ENCODE measurements at regions not wholly inside any gene's neighbourhood (a gene's known extent, or its start where the extent isn't known, plus 50 kb on each side); places are given as distances from the start of the nearest gene placed in this dataset.

DNA sequence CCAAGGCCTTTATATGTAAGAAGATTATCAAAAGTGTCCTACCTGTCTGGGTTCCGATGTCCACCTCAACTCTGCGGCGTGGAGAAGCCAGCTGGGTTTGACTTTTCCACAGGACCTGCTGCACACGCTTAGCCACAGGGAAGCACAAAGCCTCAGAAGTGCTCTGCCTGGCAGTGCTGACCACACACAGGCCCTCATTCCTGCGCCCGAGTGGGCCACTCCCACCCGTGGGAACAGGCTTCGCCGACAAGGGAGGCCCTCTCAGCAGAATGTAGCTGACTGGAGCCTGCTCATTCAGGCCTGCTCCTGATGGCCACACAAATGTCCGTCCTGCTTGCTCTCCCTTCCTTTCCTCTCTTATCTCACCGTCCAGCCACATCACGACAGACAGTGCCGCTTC is 221.4 kb upstream of the LRRN1 start:
- Mint-ChIP-seq H3K4me1 (peaks cover 0 to 14% (median 0%) of the 10 kb centered on the region in 4 donors), H3K4me3 (no peak overlapping the region)

DNA sequence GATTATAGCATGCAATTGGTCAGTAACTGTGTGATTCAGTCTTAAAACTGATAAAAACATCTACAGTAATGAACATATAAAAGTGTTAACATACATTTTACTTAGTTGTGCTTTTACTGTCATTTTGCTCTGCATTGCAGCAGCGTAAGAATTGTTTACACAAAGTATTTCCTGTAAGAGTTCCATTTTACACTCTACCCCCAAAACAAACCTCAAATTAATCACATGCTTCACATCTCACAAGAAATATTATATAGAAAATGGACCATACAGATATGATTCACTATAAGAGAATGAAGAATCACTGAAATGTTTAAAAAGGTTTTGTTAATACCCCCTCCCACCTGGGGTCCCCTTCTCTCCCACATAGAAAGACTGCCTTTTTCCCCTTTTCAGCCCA is 225.9 kb upstream of the LRRN1 start:
- no peak for DNase-seq
- H3K4me3 Mint-ChIP-seq = no peak overlapping the region
- H3K9me3 Mint-ChIP-seq = peaks cover 0 to 4% (median 0%) of the 10 kb centered on the region in 9 donors
- H3K4me1 Mint-ChIP-seq = peaks cover 0 to 10% (median 0%) of the 10 kb centered on the region in 4 donors
- H3K36me3 Mint-ChIP-seq = peaks cover 0 to 2% (median 0%) of the 10 kb centered on the region in 3 donors
- ATAC-seq = no peak
- peaks cover 0 to 4% (median 2%) of the 10 kb centered on the region in 5 donors for H3K27me3 Mint-ChIP-seq
- POLR2A ChIA-PET = no interaction called here
- no peak overlapping the region for H3K27ac Mint-ChIP-seq

More for the DNA sequence above, 221.4 kb upstream of the LRRN1 start:
- DNase-seq = no peak
- Mint-ChIP-seq H3K9me3 (no peaks in the 10 kb centered on the region), H3K36me3 (no peaks in the 10 kb centered on the region), H3K27ac (no peak overlapping the region), H3K27me3 (peaks cover 0 to 3% (median 0%) of the 10 kb centered on the region in 5 donors)
- POLR2A ChIA-PET = no interaction called here
- ATAC-seq = no peak

DNA sequence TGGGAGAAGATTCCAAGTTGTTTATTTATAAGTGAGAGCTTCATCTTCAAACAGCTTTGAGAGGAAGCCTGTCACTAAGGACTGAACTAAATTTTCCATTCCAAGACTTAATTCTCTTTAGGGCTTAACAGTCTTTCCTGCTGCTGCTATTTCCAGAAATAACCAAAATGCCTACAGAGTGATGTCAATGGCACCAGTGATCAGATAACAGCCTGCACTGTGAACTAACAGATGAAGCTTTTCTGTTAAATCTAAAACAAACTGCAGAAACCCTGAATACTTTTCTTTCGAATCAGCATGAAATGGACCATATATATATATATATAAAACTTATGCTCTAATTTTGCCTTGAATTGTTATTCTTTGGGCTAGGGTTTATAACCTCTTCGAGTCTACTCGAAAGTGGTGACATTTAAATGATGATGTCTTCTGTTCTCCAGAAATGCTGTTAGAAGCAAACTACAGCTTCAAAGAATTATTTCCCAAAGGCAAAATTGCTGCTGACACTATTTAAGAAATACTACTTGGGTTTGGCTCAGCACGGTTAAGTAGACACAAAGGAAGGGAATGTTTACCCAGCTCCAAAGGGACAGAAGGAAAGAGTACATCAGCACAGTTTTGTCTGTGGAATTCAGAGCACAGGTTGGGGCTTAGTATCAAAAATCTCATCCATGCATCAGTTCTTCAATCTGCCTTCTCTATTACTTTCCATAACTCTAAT is 238.5 kb upstream of the LRRN1 start:
- Mint-ChIP-seq H3K36me3 (no peaks in the 10 kb centered on the region), H3K27me3 (peaks cover 2 to 17% (median 7%) of the 10 kb centered on the region in 5 donors), H3K9me3 (peaks cover 0 to 12% (median 0%) of the 10 kb centered on the region in 9 donors), H3K4me1 (no peaks in the 10 kb centered on the region), H3K4me3 (no peak overlapping the region), H3K27ac (no peak overlapping the region)
- POLR2A ChIA-PET = no interaction called here
- no peak for ATAC-seq
- no peak for DNase-seq

DNA sequence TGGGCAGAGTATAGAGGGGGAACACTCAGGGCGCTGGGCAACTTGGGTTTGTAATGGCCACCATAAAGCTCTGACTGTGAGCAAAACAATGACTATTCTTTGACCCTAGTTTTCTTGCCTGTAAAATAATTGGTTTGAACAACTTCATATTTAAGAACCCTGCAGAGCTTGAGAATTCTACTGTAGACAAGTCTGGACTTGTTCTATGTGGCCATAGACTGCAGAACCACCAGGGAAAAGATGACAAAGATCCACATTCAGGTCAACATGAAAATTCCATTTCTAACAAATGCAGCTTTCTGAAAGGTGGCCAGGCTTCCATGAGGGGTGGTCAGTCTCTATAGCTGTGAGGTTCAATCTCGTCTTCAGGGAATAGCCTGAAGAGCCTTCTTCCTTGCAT is 239.4 kb upstream of the LRRN1 start:
- H3K9me3 Mint-ChIP-seq = peaks cover 0 to 12% (median 0%) of the 10 kb centered on the region in 9 donors
- ATAC-seq (no peak), DNase-seq (no peak)
- no peak overlapping the region for H3K27ac Mint-ChIP-seq
- peaks cover 0 to 17% (median 5%) of the 10 kb centered on the region in 5 donors for H3K27me3 Mint-ChIP-seq
- POLR2A ChIA-PET = no interaction called here
- H3K4me3 Mint-ChIP-seq = no peak overlapping the region
- no peaks in the 10 kb centered on the region for H3K36me3 Mint-ChIP-seq
- no peaks in the 10 kb centered on the region for H3K4me1 Mint-ChIP-seq

DNA sequence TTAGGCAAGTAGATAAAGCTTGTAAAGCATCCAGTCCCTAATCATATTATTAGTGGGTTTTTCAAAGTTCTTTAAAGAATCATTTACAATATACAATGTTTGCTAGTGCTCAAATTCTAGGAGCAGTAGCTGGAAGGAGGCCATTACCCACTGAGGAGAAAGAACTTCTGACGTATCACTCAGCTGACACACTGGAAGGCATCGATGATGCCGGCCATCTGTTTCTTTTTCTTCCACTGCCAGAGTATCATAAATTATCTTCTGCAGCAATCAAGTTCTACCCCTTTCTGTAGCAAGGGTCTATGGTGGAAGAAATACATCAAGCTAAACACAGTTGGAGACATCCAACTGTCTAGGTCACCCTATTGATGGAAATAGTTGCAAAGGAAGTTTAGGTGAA is 243.2 kb upstream of the LRRN1 start:
- Mint-ChIP-seq H3K27me3 (peaks cover 0 to 12% (median 5%) of the 10 kb centered on the region in 5 donors), H3K36me3 (peaks cover 0 to 6% (median 0%) of the 10 kb centered on the region in 3 donors), H3K4me1 (no peaks in the 10 kb centered on the region), H3K27ac (no peak overlapping the region), H3K4me3 (no peak overlapping the region), H3K9me3 (peaks cover 0 to 12% (median 2%) of the 10 kb centered on the region in 9 donors)
- DNase-seq (no peak), ATAC-seq (no peak)
- POLR2A ChIA-PET = no interaction called here

DNA sequence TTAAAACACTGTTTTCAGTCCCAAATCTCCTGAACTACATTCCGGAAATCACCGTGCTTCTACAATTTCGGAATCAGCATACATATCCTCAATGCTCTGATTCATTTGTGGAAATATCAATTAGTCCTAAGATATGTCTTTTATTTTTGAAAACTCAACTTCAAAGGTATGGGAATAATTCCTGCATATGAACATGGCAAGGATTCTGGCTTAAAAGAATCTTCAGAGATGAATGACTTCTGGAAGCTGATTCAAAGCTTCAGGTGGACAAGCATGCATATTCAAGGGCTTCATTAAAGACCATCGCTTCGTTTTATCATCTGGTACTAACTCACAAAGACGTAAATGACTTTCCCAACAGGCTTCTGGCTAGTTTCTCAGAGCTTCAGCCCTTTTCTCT is 246.0 kb upstream of the LRRN1 start:
- peaks cover 0 to 6% (median 3%) of the 10 kb centered on the region in 3 donors for H3K36me3 Mint-ChIP-seq
- POLR2A ChIA-PET = no interaction called here
- peaks cover 0 to 23% (median 6%) of the 10 kb centered on the region in 9 donors for H3K9me3 Mint-ChIP-seq
- no peak overlapping the region for H3K27ac Mint-ChIP-seq
- ATAC-seq = no peak
- no peak overlapping the region for H3K4me3 Mint-ChIP-seq
- peaks cover 0 to 15% (median 1%) of the 10 kb centered on the region in 5 donors for H3K27me3 Mint-ChIP-seq
- H3K4me1 Mint-ChIP-seq = no peaks in the 10 kb centered on the region
- DNase-seq = no peak

DNA sequence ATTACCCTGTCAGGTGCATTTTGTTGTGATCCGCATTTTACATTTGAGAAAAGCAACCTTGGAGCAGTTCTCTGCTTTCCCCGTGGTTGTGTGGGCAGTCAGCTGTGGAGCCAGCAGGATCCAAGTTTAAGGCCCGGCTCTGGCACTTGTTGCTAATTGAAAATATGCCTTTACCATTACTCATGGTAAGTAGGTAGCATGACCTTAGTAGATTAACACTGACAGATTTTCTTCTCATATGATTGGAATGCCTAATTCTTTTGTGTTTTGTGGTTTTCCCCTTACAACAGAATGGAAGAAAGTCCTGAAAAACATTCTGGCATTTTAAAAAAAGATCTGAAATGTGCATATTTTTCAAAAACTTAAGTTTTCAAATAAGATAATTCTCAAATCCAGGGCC is 246.5 kb upstream of the LRRN1 start:
- peaks cover 0 to 6% (median 3%) of the 10 kb centered on the region in 3 donors for H3K36me3 Mint-ChIP-seq
- peaks cover 0 to 23% (median 6%) of the 10 kb centered on the region in 9 donors for H3K9me3 Mint-ChIP-seq
- POLR2A ChIA-PET = no interaction called here
- H3K4me3 Mint-ChIP-seq = no peak overlapping the region
- no peak overlapping the region for H3K27ac Mint-ChIP-seq
- H3K27me3 Mint-ChIP-seq = peaks cover 0 to 10% (median 0%) of the 10 kb centered on the region in 5 donors
- no peak for ATAC-seq
- H3K4me1 Mint-ChIP-seq = no peaks in the 10 kb centered on the region
- no peak for DNase-seq

DNA sequence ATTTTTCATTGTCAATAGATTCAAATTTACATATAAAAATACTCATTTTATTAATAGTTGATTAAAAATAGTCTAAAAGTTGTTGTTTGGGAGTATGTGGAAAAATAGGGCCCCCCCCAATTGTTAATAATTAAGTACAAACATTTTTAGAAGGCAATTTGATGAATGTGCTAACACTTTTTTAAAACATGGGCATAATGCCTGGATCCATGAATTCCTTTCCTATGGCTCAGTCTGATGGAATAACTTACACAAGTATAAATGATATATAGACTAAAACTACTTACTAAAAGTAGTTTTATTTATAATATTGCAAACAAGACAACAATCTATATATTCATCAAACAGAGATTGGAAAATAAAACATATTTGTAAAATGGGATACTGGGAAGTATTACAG is 247.2 kb upstream of the LRRN1 start:
- POLR2A ChIA-PET = no interaction called here
- ATAC-seq = no peak
- Mint-ChIP-seq H3K27me3 (peaks cover 0 to 10% (median 0%) of the 10 kb centered on the region in 5 donors), H3K27ac (no peak overlapping the region), H3K4me1 (no peaks in the 10 kb centered on the region), H3K36me3 (peaks cover 0 to 6% (median 3%) of the 10 kb centered on the region in 3 donors), H3K4me3 (no peak overlapping the region), H3K9me3 (peaks cover 0 to 23% (median 6%) of the 10 kb centered on the region in 9 donors)
- no peak for DNase-seq

DNA sequence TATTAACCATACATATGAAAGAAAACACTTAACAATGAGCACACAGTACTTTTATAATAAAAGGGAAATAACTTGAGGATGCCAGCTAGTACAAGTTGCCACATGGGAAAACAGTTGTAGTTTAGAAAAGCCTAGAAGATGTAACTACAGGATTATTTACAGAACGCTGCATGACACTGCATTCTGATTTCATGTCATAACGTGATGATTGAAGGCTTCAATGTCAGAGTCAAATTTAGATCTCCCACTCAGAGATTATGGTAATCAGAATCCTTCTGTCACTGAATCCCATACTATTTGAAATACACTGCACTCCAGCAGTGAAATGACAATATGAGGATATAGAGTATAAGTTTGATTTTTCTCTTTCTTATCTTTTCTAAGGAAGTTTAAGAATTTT is 253.9 kb upstream of the LRRN1 start:
- no peak overlapping the region for H3K27ac Mint-ChIP-seq
- peaks cover 0 to 7% (median 0%) of the 10 kb centered on the region in 3 donors for H3K36me3 Mint-ChIP-seq
- DNase-seq (no peak), ATAC-seq (no peak)
- H3K9me3 Mint-ChIP-seq = peaks cover 0 to 15% (median 7%) of the 10 kb centered on the region in 9 donors
- H3K4me3 Mint-ChIP-seq = no peak overlapping the region
- peaks cover 0 to 10% (median 0%) of the 10 kb centered on the region in 5 donors for H3K27me3 Mint-ChIP-seq
- POLR2A ChIA-PET = no interaction called here
- no peaks in the 10 kb centered on the region for H3K4me1 Mint-ChIP-seq

DNA sequence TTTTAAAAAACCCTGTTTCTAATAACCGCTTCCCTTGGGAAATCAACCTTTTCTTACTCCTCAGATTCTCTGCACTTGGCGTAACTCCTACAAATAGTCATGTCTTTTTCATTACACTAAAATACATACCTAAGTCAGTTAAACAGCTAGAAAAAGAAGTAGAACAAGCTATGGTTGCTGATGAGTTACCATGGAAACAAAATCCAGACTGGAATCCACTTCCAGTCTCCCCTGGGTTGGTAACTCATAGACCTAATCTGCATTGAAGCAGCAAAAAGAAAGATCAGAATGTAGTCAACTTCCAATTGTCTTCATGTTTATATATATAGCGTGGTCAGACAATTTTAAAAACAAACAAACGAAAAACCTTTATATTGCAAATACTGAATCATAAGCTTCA is 260.8 kb upstream of the LRRN1 start:
- H3K36me3 Mint-ChIP-seq = peaks cover 0 to 1% (median 0%) of the 10 kb centered on the region in 3 donors
- DNase-seq (no peak), ATAC-seq (no peak)
- peaks cover 0 to under 1% (median 0%) of the 10 kb centered on the region in 9 donors for H3K9me3 Mint-ChIP-seq
- peaks cover 0 to 5% (median 0%) of the 10 kb centered on the region in 5 donors for H3K27me3 Mint-ChIP-seq
- H3K4me3 Mint-ChIP-seq = no peak overlapping the region
- H3K27ac Mint-ChIP-seq = no peak overlapping the region
- POLR2A ChIA-PET = no interaction called here
- H3K4me1 Mint-ChIP-seq = no peaks in the 10 kb centered on the region

DNA sequence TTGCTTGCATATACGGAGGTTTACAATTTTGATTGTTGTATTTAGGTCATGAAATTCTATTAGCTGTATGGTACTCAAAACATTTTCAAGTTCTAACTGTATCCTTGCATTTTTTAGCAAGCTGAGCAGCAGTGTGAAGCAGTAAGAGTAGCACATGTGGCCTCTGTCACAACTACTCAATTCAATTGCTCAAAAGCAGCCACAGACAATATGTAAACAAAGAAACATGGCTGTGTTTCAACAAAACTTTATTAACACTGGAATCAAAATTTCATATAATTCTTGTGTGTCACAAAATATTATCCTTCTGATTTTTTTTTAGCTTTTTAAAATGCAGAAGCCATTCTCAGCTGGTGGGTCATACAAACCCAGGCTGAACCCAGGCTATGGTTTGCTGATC is 266.7 kb upstream of the LRRN1 start:
- no peaks in the 10 kb centered on the region for H3K36me3 Mint-ChIP-seq
- POLR2A ChIA-PET = no interaction called here
- H3K9me3 Mint-ChIP-seq = no peaks in the 10 kb centered on the region

DNA sequence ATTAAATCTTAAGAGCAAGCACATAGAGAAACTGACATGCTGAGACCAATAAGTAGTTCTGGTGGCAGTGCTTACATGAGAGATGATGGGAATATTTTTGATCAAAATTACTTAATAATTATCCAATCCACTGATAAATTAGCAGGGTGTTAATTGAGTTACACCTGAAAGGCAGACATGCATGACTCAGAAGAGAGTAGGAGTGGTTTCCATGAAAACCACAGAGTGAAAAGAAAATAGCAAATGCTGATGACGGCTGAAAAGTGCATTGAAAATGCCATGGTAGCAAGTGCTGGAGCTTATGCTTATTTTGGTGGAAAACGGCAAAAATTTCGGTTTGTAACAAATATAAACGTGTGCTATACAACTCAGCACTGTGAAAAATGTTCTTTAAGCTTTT is 267.8 kb upstream of the LRRN1 start:
- no peak for ATAC-seq
- POLR2A ChIA-PET = no interaction called here
- no peak overlapping the region for H3K27ac Mint-ChIP-seq

More for the DNA sequence above, 266.7 kb upstream of the LRRN1 start:
- no peak overlapping the region for H3K27ac Mint-ChIP-seq
- peaks cover 0 to 3% (median 1%) of the 10 kb centered on the region in 5 donors for H3K27me3 Mint-ChIP-seq
- no peak for ATAC-seq
- DNase-seq = no peak
- no peaks in the 10 kb centered on the region for H3K4me1 Mint-ChIP-seq
- H3K4me3 Mint-ChIP-seq = no peak overlapping the region

DNA sequence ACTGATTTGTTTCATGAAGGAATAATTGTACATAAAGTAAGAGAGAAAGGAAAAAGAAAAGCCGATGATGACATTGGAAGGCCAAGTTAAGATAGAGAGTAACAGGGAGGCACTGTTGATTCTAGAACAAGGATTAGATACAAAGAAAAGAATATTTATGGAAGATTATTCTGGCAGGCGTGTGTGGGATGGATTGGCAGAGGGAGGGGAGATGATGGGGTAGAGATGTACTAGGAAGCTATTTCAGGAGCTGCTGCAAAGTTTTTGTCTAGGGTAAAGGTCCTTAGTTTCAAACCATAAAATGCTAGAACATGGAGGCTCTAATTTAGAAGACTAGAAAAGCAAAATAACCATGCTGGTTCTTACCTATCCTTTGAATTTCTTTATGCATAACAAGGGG is 280.0 kb upstream of the LRRN1 start:
- no peak for ATAC-seq
- Mint-ChIP-seq H3K27me3 (peaks cover 0 to 11% (median 0%) of the 10 kb centered on the region in 5 donors), H3K9me3 (no peaks in the 10 kb centered on the region), H3K4me1 (no peaks in the 10 kb centered on the region), H3K27ac (no peak overlapping the region), H3K4me3 (no peak overlapping the region), H3K36me3 (no peaks in the 10 kb centered on the region)
- DNase-seq = no peak
- POLR2A ChIA-PET = no interaction called here

More for the DNA sequence above, 267.8 kb upstream of the LRRN1 start:
- H3K36me3 Mint-ChIP-seq = no peaks in the 10 kb centered on the region
- peaks cover 0 to 3% (median 1%) of the 10 kb centered on the region in 5 donors for H3K27me3 Mint-ChIP-seq
- no peaks in the 10 kb centered on the region for H3K9me3 Mint-ChIP-seq
- H3K4me1 Mint-ChIP-seq = no peaks in the 10 kb centered on the region
- H3K4me3 Mint-ChIP-seq = no peak overlapping the region
- DNase-seq = no peak

DNA sequence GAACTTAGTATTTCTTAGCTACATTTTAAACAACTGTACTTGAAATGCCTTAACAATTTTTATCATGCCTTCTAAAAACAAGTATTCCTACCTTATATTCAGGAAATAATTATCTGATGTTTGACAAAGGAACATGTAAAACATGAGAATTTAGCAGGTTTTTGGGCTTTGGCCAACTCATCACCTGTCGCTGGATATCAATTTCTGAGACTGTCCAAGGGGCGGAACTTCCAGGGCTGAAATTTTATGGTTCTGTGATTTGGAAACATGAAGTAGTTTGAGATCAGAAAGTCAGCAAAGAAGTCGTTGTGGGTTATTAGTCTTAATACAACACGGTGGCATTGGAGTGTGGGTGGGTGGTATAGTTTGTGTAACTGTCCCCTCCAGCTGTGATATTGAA is 282.2 kb upstream of the LRRN1 start:
- Mint-ChIP-seq H3K4me1 (no peaks in the 10 kb centered on the region), H3K36me3 (no peaks in the 10 kb centered on the region), H3K4me3 (no peak overlapping the region), H3K27me3 (peaks cover 0 to 11% (median 0%) of the 10 kb centered on the region in 5 donors), H3K27ac (no peak overlapping the region), H3K9me3 (no peaks in the 10 kb centered on the region)
- POLR2A ChIA-PET = no interaction called here
- ATAC-seq (no peak), DNase-seq (no peak)
